Heart left ventricle (tissue), 16 donors: ENCODE measurements at regions not wholly inside any gene's neighbourhood (a gene's known extent, or its start where the extent isn't known, plus 50 kb on each side); places are given as distances from the start of the nearest gene placed in this dataset.
"Not testable (repeated sequence)": the region's sequence is repeated elsewhere in the genome, so short reads cannot be mapped to it uniquely, and the experiment has no call there.

ENCODE experiments used
- ATAC-seq, 4 donors: fragments of 200-7000 bp; cut with Tn5 transposase; one replicate each; pipeline ENCODE4 v1.9.1; 2020 to 2022; ENCODE audit warnings: moderate library complexity in 4 of 4, mild to moderate bottlenecking in 3 of 4, moderate number of reproducible peaks in 1 of 4
- DNase-seq, 5 donors: peaks; one replicate each; pipeline ENCODE4 v3.0.0-alpha.2; 2020
- H3K27ac ChIP-seq, 12 donors: fragments of 200-600 bp; sonication (generic) in 4 of 12; one replicate each; pipeline versions ENCODE4 v1.5.0 to v1.8.0; 2016 to 2022; ENCODE audit warnings: mild to moderate bottlenecking in 2 of 12
- H3K27me3 ChIP-seq, 9 donors: fragments of 200-600 bp; sonication (generic) in 2 of 9; one replicate each; pipeline versions ENCODE4 v1.5.1 to v1.8.0; 2016 to 2022; ENCODE audit warnings: mild to moderate bottlenecking in 3 of 9
- H3K36me3 ChIP-seq, 9 donors: fragments of 200-600 bp; sonication (generic) in 2 of 9; one replicate each; pipeline versions ENCODE4 v1.5.0 to v1.8.0; 2018 to 2022; ENCODE audit warnings: mild to moderate bottlenecking in 2 of 9
- H3K4me1 ChIP-seq, 12 donors: fragments of 200-600 bp; sonication (generic) in 4 of 12; one replicate each; pipeline versions ENCODE4 v1.5.0 to v1.8.0; 2016 to 2022; ENCODE audit warnings: mild to moderate bottlenecking in 3 of 12
- H3K4me3 ChIP-seq, 12 donors: fragments of 200-600 bp; sonication (generic) in 4 of 12; one replicate each; pipeline versions ENCODE4 v1.5.0 to v1.8.0; 2017 to 2022; ENCODE audit warnings: mild to moderate bottlenecking in 9 of 12, moderate library complexity in 4 of 12
- H3K9me3 ChIP-seq, 12 donors: fragments of 200-600 bp; sonication (generic) in 4 of 12; one replicate each; pipeline versions ENCODE4 v1.5.0 to v1.8.0; 2016 to 2022; ENCODE audit warnings: mild to moderate bottlenecking in 1 of 12
- CTCF ChIP-seq, 12 donors: fragments of 200-600 bp; sonication (generic) in 4 of 12; IDR thresholded peaks; one replicate each; pipeline versions ENCODE4 v1.5.0 to v1.8.0; 2018 to 2022; ENCODE audit warnings: antibody characterized with exemption in 12 of 12, mild to moderate bottlenecking in 5 of 12
- POLR2A ChIP-seq, 2 donors: fragments of 450-650 bp; IDR thresholded peaks; one replicate each; pipeline ENCODE4 v1.6.1; 2017; ENCODE audit warnings: antibody characterized with exemption in 2 of 2, mild to moderate bottlenecking in 2 of 2, moderate library complexity in 2 of 2
- WGBS, 4 donors: extraction: QIAGEN DNeasy Blood & Tissue Kit in 2 of 4; methylation state at CpG; one replicate each; pipeline versions ENCODE4 v1.1.5 to v1.1.7; 2013 to 2018; 5-methylcytosine and 5-hydroxymethylcytosine counted together
- intact Hi-C, 10 donors: fragments of 100-400 bp; cut with DNase I; formaldehyde crosslinking; loops; one replicate each; pipeline versions ENCODE4 v1.11.1 to v1.14.2; 2022
- donor health status: ischemic (EF 13 %, LVEDD 7.1; RV severe dilation, severe dysfunction).
- donor health status: healthy with polysubstance abuse.
- donor health status: DM: no; HTN: yes; CAD: no.
- donor health status: DM: no; HTN: no; CAD: no.
- donor health status: ischemic (EF 25% LVEDD 6.9; RV normal size, moderate dysfunction).
- donor health status: ischemic (EF 25% LVEDD 5.7; RV mildly dilated, moderate dysfunction).
- donor health status: healthy.
- donor health status: DM: yes; HTN: yes; CAD: no.
- donor health status: ischemic (EF 35%, LVEDD 5.7; RV mildly dilated, moderate dysfunction).
- donor health status: nonischemic (EF 11% LVEDD 7.7; RV severe dilation, severe dysfunction).
- donor health status: DM: yes; HTN: yes; CAD: no.
- donor health status: PGD.
- donor health status: ischemic (EF 29% LVEDD 5.4; RV normal size, mild dysfunction).
- donor health status: nonischemic (EF 23%, LVEDD 6.1; RV moderate dilation, normal function).

GRCh38 chr15:26197060-26197459 lies 333.9 kb upstream of the ATP10A start:
- Histone ChIP-seq H3K27me3 (no peaks in the 10 kb centered on the region), H3K36me3 (no peaks in the 10 kb centered on the region), H3K27ac (no peak overlapping the region), H3K4me1 (no peaks in the 10 kb centered on the region), H3K4me3 (no peak overlapping the region), H3K9me3 (no peaks in the 10 kb centered on the region)
- TF ChIP-seq POLR2A (IDR thresholded peaks at IDR 0.05), result no peak
- TF ChIP-seq CTCF (IDR thresholded peaks at IDR 0.05), result no peak
- WGBS, 4 donors, result 22 to 44% (median 38%) methylated on average over 1 of the region's 1 CpG
- ATAC-seq, result no peak
- intact Hi-C loops, result no loop called here
- no peak for DNase-seq

- Histone ChIP-seq H3K36me3 (no peaks in the 10 kb centered on the region), H3K4me1 (peaks cover 0 to 5% (median 0%) of the 10 kb centered on the region in 12 donors), H3K9me3 (no peaks in the 10 kb centered on the region), H3K27me3 (no peaks in the 10 kb centered on the region), H3K27ac (no peak overlapping the region), H3K4me3 (no peak overlapping the region)
- intact Hi-C loops, result no loop called here
- TF ChIP-seq POLR2A (IDR thresholded peaks at IDR 0.05) (no peak), CTCF (IDR thresholded peaks at IDR 0.05) (no peak)
- peak in 1 of 5 donors; percentile 42 for DNase-seq
- WGBS, 4 donors, result 38 to 51% (median 47%) methylated on average over 2 of the region's 2 CpGs
- ATAC-seq, result peak; percentile 71 to 95 (median 82)
Measured at GRCh38 chr15:26191193-26191592, 328.1 kb upstream of the ATP10A start.

GRCh38 chr15:26186138-26186537 lies 323.0 kb upstream of the ATP10A start:
- not testable (repeated sequence) for H3K4me3 ChIP-seq, DNase-seq, H3K4me1 ChIP-seq, H3K9me3 ChIP-seq, H3K36me3 ChIP-seq, ATAC-seq, H3K27ac ChIP-seq, H3K27me3 ChIP-seq
- intact Hi-C loops, result loop anchor here in 1 of 10 donors (10.0 kb wide), 1 partner anchor 59 kb away; no protein-coding TSS in a partner anchor
- 85 to 91% (median 85%) methylated on average over 10 of the region's 10 CpGs for WGBS, 4 donors

GRCh38 chr15:26182441-26182840 lies 319.3 kb upstream of the ATP10A start:
- Histone ChIP-seq H3K27me3 (no peaks in the 10 kb centered on the region), H3K9me3 (no peaks in the 10 kb centered on the region), H3K4me1 (no peaks in the 10 kb centered on the region), H3K36me3 (no peaks in the 10 kb centered on the region), H3K27ac (no peak overlapping the region), H3K4me3 (no peak overlapping the region)
- intact Hi-C loops, result loop anchor here in 2 of 10 donors (5.0 to 10.0 kb wide), 2 partner anchors 62 to 685 kb away; partner anchors contain the start of gene GABRA5 (in 1 of the 2)
- ATAC-seq (no peak), DNase-seq (no peak)
- TF ChIP-seq CTCF (IDR thresholded peaks at IDR 0.05) (no peak), POLR2A (IDR thresholded peaks at IDR 0.05) (no peak)
- 71 to 86% (median 76%) methylated on average over 2 of the region's 2 CpGs for WGBS, 4 donors

- no peaks in the 10 kb centered on the region for H3K4me1 ChIP-seq
- intact Hi-C loops, result loop anchor here in 6 of 10 donors (2.0 to 10.0 kb wide), 5 partner anchors 65 to 687 kb away; partner anchors contain the start of gene GABRA5 (in 3 of the 6)
- 42 to 54% (median 46%) methylated on average over 6 of the region's 6 CpGs for WGBS, 4 donors
- TF ChIP-seq CTCF (IDR thresholded peaks at IDR 0.05) (peak in 9 of 12 donors; percentile 8 to 48 (median 34)), POLR2A (IDR thresholded peaks at IDR 0.05) (no peak)
- ATAC-seq (peak in 3 of 4 donors; percentile 61 to 79 (median 68)), DNase-seq (no peak)
- H3K27me3 ChIP-seq, result no peaks in the 10 kb centered on the region
- H3K36me3 ChIP-seq, result no peaks in the 10 kb centered on the region
- no peak overlapping the region for H3K27ac ChIP-seq
- H3K9me3 ChIP-seq, result no peaks in the 10 kb centered on the region
- H3K4me3 ChIP-seq, result no peak overlapping the region
Measured at GRCh38 chr15:26179906-26180305, 316.8 kb upstream of the ATP10A start.
